ENCODE measurements at regions not wholly inside any gene's neighbourhood (a gene's known extent, or its start where the extent isn't known, plus 50 kb on each side); places are given as distances from the start of the nearest gene placed in this dataset.

GRCh38 chr1:221823149-221823548, 81.3 kb upstream of the DUSP10 start:
- Histone ChIP-seq H3K4me3 (ENCODE audit: low read depth, low read length) (no peak overlapping the region), H2AFZ (no peak overlapping the region)

GRCh38 chr1:221822591-221822990, 80.7 kb upstream of the DUSP10 start:
- H2AFZ ChIP-seq, result no peak overlapping the region
- H3K27me3 ChIP-seq (ENCODE audit: control insufficient read depth, insufficient read depth, low read length), result no peaks in the 10 kb centered on the region
- H3K79me2 ChIP-seq, result no peaks in the 10 kb centered on the region
- H3K4me3 ChIP-seq (ENCODE audit: low read depth, low read length), result no peak overlapping the region
- no peaks in the 10 kb centered on the region for H3K9me3 ChIP-seq (ENCODE audit: control insufficient read depth, low read length)
- no peak for TF ChIP-seq CTCF (IDR thresholded peaks at IDR 0.05)
- H3K9ac ChIP-seq, result no peak overlapping the region
- H3K27ac ChIP-seq, result no peak overlapping the region
- no peaks in the 10 kb centered on the region for H3K36me3 ChIP-seq (ENCODE audit: control insufficient read depth, insufficient read depth, low read length)
- H3K4me2 ChIP-seq (ENCODE audit: low read length), result no peak overlapping the region
- no peaks in the 10 kb centered on the region for H3K4me1 ChIP-seq

More at GRCh38 chr1:221823149-221823548, 81.3 kb upstream of the DUSP10 start:
- H3K9me3 ChIP-seq (ENCODE audit: control insufficient read depth, low read length), result no peaks in the 10 kb centered on the region
- no peaks in the 10 kb centered on the region for H3K27me3 ChIP-seq (ENCODE audit: control insufficient read depth, insufficient read depth, low read length)
- H3K4me1 ChIP-seq, result no peaks in the 10 kb centered on the region
- H3K27ac ChIP-seq, result no peak overlapping the region
- TF ChIP-seq CTCF (IDR thresholded peaks at IDR 0.05), result no peak
- no peaks in the 10 kb centered on the region for H3K79me2 ChIP-seq
- no peaks in the 10 kb centered on the region for H3K36me3 ChIP-seq (ENCODE audit: control insufficient read depth, insufficient read depth, low read length)
- no peak overlapping the region for H3K9ac ChIP-seq
- H3K4me2 ChIP-seq (ENCODE audit: low read length), result no peak overlapping the region

- no peak for TF ChIP-seq CTCF (IDR thresholded peaks at IDR 0.05)
- no peak overlapping the region for H3K4me2 ChIP-seq (ENCODE audit: low read length)
- H3K36me3 ChIP-seq (ENCODE audit: control insufficient read depth, insufficient read depth, low read length), result no peaks in the 10 kb centered on the region
- H3K4me1 ChIP-seq, result no peaks in the 10 kb centered on the region
- H3K9ac ChIP-seq, result no peak overlapping the region
- no peaks in the 10 kb centered on the region for H3K27me3 ChIP-seq (ENCODE audit: control insufficient read depth, insufficient read depth, low read length)
- H3K79me2 ChIP-seq, result no peaks in the 10 kb centered on the region
- H3K9me3 ChIP-seq (ENCODE audit: control insufficient read depth, low read length), result no peaks in the 10 kb centered on the region
- H2AFZ ChIP-seq, result no peak overlapping the region
- no peak overlapping the region for H3K4me3 ChIP-seq (ENCODE audit: low read depth, low read length)
- no peak overlapping the region for H3K27ac ChIP-seq
These were observed 75.0 kb upstream of the DUSP10 start for GRCh38 chr1:221816899-221817298.

GRCh38 chr1:221815660-221816059, 73.8 kb upstream of the DUSP10 start:
- H3K36me3 ChIP-seq (ENCODE audit: control insufficient read depth, insufficient read depth, low read length), result no peaks in the 10 kb centered on the region
- no peak for TF ChIP-seq CTCF (IDR thresholded peaks at IDR 0.05)
- no peaks in the 10 kb centered on the region for H3K9me3 ChIP-seq (ENCODE audit: control insufficient read depth, low read length)
- no peak overlapping the region for H3K9ac ChIP-seq
- no peak overlapping the region for H3K4me3 ChIP-seq (ENCODE audit: low read depth, low read length)
- H3K27me3 ChIP-seq (ENCODE audit: control insufficient read depth, insufficient read depth, low read length), result no peaks in the 10 kb centered on the region
- no peak overlapping the region for H3K4me2 ChIP-seq (ENCODE audit: low read length)
- no peaks in the 10 kb centered on the region for H3K4me1 ChIP-seq
- H3K79me2 ChIP-seq, result no peaks in the 10 kb centered on the region
- no peak overlapping the region for H3K27ac ChIP-seq
- H2AFZ ChIP-seq, result no peak overlapping the region

GRCh38 chr1:221813887-221814286, 72.0 kb upstream of the DUSP10 start:
- no peaks in the 10 kb centered on the region for H3K36me3 ChIP-seq (ENCODE audit: control insufficient read depth, insufficient read depth, low read length)
- no peak overlapping the region for H3K9ac ChIP-seq
- no peak overlapping the region for H3K4me2 ChIP-seq (ENCODE audit: low read length)
- no peak for TF ChIP-seq CTCF (IDR thresholded peaks at IDR 0.05)
- H3K27me3 ChIP-seq (ENCODE audit: control insufficient read depth, insufficient read depth, low read length), result no peaks in the 10 kb centered on the region
- no peaks in the 10 kb centered on the region for H3K9me3 ChIP-seq (ENCODE audit: control insufficient read depth, low read length)
- H3K27ac ChIP-seq, result no peak overlapping the region
- H3K4me3 ChIP-seq (ENCODE audit: low read depth, low read length), result no peak overlapping the region
- no peaks in the 10 kb centered on the region for H3K4me1 ChIP-seq
- no peaks in the 10 kb centered on the region for H3K79me2 ChIP-seq
- no peak overlapping the region for H2AFZ ChIP-seq
